ENCODE measurements at regions not wholly inside any gene's neighbourhood (a gene's known extent, or its start where the extent isn't known, plus 50 kb on each side); places are given as distances from the start of the nearest gene placed in this dataset.

- H3K27ac ChIP-seq, result no peak overlapping the region
- H3K4me3 ChIP-seq, result no peak overlapping the region
- 83 to 86% (median 85%) methylated on average over 7 of the region's 7 CpGs for WGBS, 4 donors
- intact Hi-C loops (cut with DNase I), result no loop called here
- peaks cover 0 to 5% (median 0%) of the 10 kb centered on the region in 3 donors for H3K9me3 ChIP-seq (replicated peaks in 1 of 3)
- no peaks in the 10 kb centered on the region for H3K36me3 ChIP-seq (replicated peaks in 1 of 2)
- H3K4me1 ChIP-seq (replicated peaks in 1 of 2), result no peaks in the 10 kb centered on the region
- H3K27me3 ChIP-seq, result peaks cover 4% of the 10 kb centered on the region
- DNase-seq, result no peak
- TF ChIP-seq POLR2A (IDR thresholded peaks at IDR 0.05) (no peak), CTCF (IDR thresholded peaks at IDR 0.05) (no peak)
These were observed 338.0 kb downstream of the EN1 start for GRCh38 chr2:118509319-118510004.

GRCh38 chr2:118508282-118508681 is 339.2 kb downstream of the EN1 start:
- Histone ChIP-seq H3K27me3 (peaks cover 4% of the 10 kb centered on the region), H3K4me1 (replicated peaks in 1 of 2) (no peaks in the 10 kb centered on the region), H3K36me3 (replicated peaks in 1 of 2) (no peaks in the 10 kb centered on the region), H3K27ac (no peak overlapping the region), H3K9me3 (replicated peaks in 1 of 3) (peaks cover 0 to under 1% (median 0%) of the 10 kb centered on the region in 3 donors), H3K4me3 (no peak overlapping the region)
- intact Hi-C loops (cut with DNase I), result no loop called here
- TF ChIP-seq POLR2A (IDR thresholded peaks at IDR 0.05), result no peak
- no peak for TF ChIP-seq CTCF (IDR thresholded peaks at IDR 0.05)
- no peak for DNase-seq

GRCh38 chr2:118505436-118505835 is 342.0 kb downstream of the EN1 start:
- no peak for TF ChIP-seq CTCF (IDR thresholded peaks at IDR 0.05)
- TF ChIP-seq POLR2A (IDR thresholded peaks at IDR 0.05), result no peak
- Histone ChIP-seq H3K4me3 (no peak overlapping the region), H3K36me3 (replicated peaks in 1 of 2) (no peaks in the 10 kb centered on the region), H3K27ac (no peak overlapping the region), H3K27me3 (peaks cover 4% of the 10 kb centered on the region), H3K4me1 (replicated peaks in 1 of 2) (no peaks in the 10 kb centered on the region), H3K9me3 (replicated peaks in 1 of 3) (no peaks in the 10 kb centered on the region)
- 75 to 87% (median 80%) methylated on average over 2 of the region's 2 CpGs for WGBS, 4 donors
- intact Hi-C loops (cut with DNase I), result no loop called here
- DNase-seq, result no peak

- TF ChIP-seq POLR2A (IDR thresholded peaks at IDR 0.05), result no peak
- 70 to 73% (median 72%) methylated on average over 2 of the region's 2 CpGs for WGBS, 4 donors
- H3K36me3 ChIP-seq (replicated peaks in 1 of 2), result no peaks in the 10 kb centered on the region
- no peak overlapping the region for H3K4me3 ChIP-seq
- peaks cover 4% of the 10 kb centered on the region for H3K27me3 ChIP-seq
- no peak for DNase-seq
- no peaks in the 10 kb centered on the region for H3K9me3 ChIP-seq (replicated peaks in 1 of 3)
- no peaks in the 10 kb centered on the region for H3K4me1 ChIP-seq (replicated peaks in 1 of 2)
- H3K27ac ChIP-seq, result no peak overlapping the region
- intact Hi-C loops (cut with DNase I), result no loop called here
These were observed 345.3 kb downstream of the EN1 start for GRCh38 chr2:118502106-118502505.

- H3K27ac ChIP-seq, result no peak overlapping the region
- no peaks in the 10 kb centered on the region for H3K9me3 ChIP-seq (replicated peaks in 1 of 3)
- no peaks in the 10 kb centered on the region for H3K36me3 ChIP-seq (replicated peaks in 1 of 2)
- no peak overlapping the region for H3K4me3 ChIP-seq
- H3K27me3 ChIP-seq, result no peaks in the 10 kb centered on the region
- TF ChIP-seq CTCF (IDR thresholded peaks at IDR 0.05) (no peak), POLR2A (IDR thresholded peaks at IDR 0.05) (no peak)
- DNase-seq, result no peak
- no peaks in the 10 kb centered on the region for H3K4me1 ChIP-seq (replicated peaks in 1 of 2)
- intact Hi-C loops (cut with DNase I), result no loop called here
These were observed 348.5 kb downstream of the EN1 start for GRCh38 chr2:118498943-118499342.

Measured in adrenal gland (tissue), 9 donors.